Testis (tissue), 2 donors: ENCODE measurements at regions not wholly inside any gene's neighbourhood (a gene's known extent, or its start where the extent isn't known, plus 50 kb on each side); places are given as distances from the start of the nearest gene placed in this dataset.

ENCODE experiments used
- CTCF ChIP-seq, 3 experiments: fragments of 450-650 bp in 2 of 3; fragments of 200-600 bp in 1 of 3; sonication (generic) in 1 of 3; IDR thresholded peaks; one replicate each; pipeline ENCODE4 v1.5.1; 2016 to 2019; ENCODE audit warnings: antibody characterized with exemption in 3 of 3, mild to moderate bottlenecking in 2 of 3, moderate library complexity in 1 of 3
- POLR2A ChIP-seq: fragments of 450-650 bp; IDR thresholded peaks from one replicate; pipeline ENCODE4 v1.6.1; 2017; ENCODE audit warnings: antibody characterized with exemption, mild to moderate bottlenecking, moderate library complexity

- TF ChIP-seq CTCF (IDR thresholded peaks at IDR 0.05): no peak
- no peak for TF ChIP-seq POLR2A
These were observed 115.9 kb upstream of the CCNG1 start for GRCh38 chr5:163321511-163321910.
